Mucosa of stomach (tissue), 1 donor: ENCODE measurements at regions not wholly inside any gene's neighbourhood (a gene's known extent, or its start where the extent isn't known, plus 50 kb on each side); places are given as distances from the start of the nearest gene placed in this dataset.

ENCODE experiments used
- H3K27me3 ChIP-seq: one replicate; pipeline ENCODE4 v1.7.0; 2013; ENCODE audit warnings: mild to moderate bottlenecking, low read length; ENCODE audit not compliant: control insufficient read depth, insufficient read depth
- H3K36me3 ChIP-seq: one replicate; pipeline ENCODE4 v1.7.0; 2013; ENCODE audit warnings: low read length; ENCODE audit not compliant: control insufficient read depth, insufficient read depth
- H3K4me1 ChIP-seq: one replicate; pipeline ENCODE4 v1.7.0; 2013; ENCODE audit warnings: mild to moderate bottlenecking, low read length; ENCODE audit not compliant: control insufficient read depth, insufficient read depth
- H3K4me3 ChIP-seq: one replicate; pipeline ENCODE4 v1.7.0; 2013; ENCODE audit warnings: low read length
- H3K9ac ChIP-seq: one replicate; pipeline ENCODE4 v1.7.0; 2013; ENCODE audit warnings: mild to moderate bottlenecking, low read length, moderate library complexity
- H3K9me3 ChIP-seq: one replicate; pipeline ENCODE4 v1.7.0; 2013; ENCODE audit warnings: mild to moderate bottlenecking, low read length, moderate library complexity; ENCODE audit not compliant: control insufficient read depth
- donor health status: Pancreatic carcinoma.

GRCh38 chr5:88952996-88953643 lies 70.1 kb upstream of the MEF2C start:
- Histone ChIP-seq H3K9me3 (no peaks in the 10 kb centered on the region), H3K9ac (no peak overlapping the region), H3K4me3 (no peak overlapping the region), H3K27me3 (no peaks in the 10 kb centered on the region), H3K36me3 (no peaks in the 10 kb centered on the region), H3K4me1 (no peaks in the 10 kb centered on the region)

- Histone ChIP-seq H3K4me1 (no peaks in the 10 kb centered on the region), H3K4me3 (no peak overlapping the region), H3K27me3 (no peaks in the 10 kb centered on the region), H3K36me3 (no peaks in the 10 kb centered on the region), H3K9ac (no peak overlapping the region), H3K9me3 (no peaks in the 10 kb centered on the region)
These were observed 69.4 kb upstream of the MEF2C start for GRCh38 chr5:88952344-88952743.

GRCh38 chr5:88951457-88951856 lies 68.5 kb upstream of the MEF2C start:
- no peaks in the 10 kb centered on the region for H3K27me3 ChIP-seq
- H3K4me3 ChIP-seq = no peak overlapping the region
- no peaks in the 10 kb centered on the region for H3K36me3 ChIP-seq
- H3K9me3 ChIP-seq = no peaks in the 10 kb centered on the region
- no peak overlapping the region for H3K9ac ChIP-seq
- no peaks in the 10 kb centered on the region for H3K4me1 ChIP-seq

GRCh38 chr5:88948746-88949600 lies 66.0 kb upstream of the MEF2C start:
- Histone ChIP-seq H3K9me3 (no peaks in the 10 kb centered on the region), H3K4me3 (no peak overlapping the region), H3K36me3 (no peaks in the 10 kb centered on the region), H3K27me3 (no peaks in the 10 kb centered on the region), H3K9ac (no peak overlapping the region), H3K4me1 (no peaks in the 10 kb centered on the region)

GRCh38 chr5:88944751-88945531 lies 62.0 kb upstream of the MEF2C start:
- H3K4me3 ChIP-seq = no peak overlapping the region
- H3K36me3 ChIP-seq = no peaks in the 10 kb centered on the region
- no peaks in the 10 kb centered on the region for H3K9me3 ChIP-seq
- H3K9ac ChIP-seq = no peak overlapping the region
- no peaks in the 10 kb centered on the region for H3K4me1 ChIP-seq
- H3K27me3 ChIP-seq = no peaks in the 10 kb centered on the region

- Histone ChIP-seq H3K27me3 (no peaks in the 10 kb centered on the region), H3K9ac (no peak overlapping the region), H3K36me3 (no peaks in the 10 kb centered on the region), H3K4me1 (no peaks in the 10 kb centered on the region), H3K9me3 (no peaks in the 10 kb centered on the region), H3K4me3 (no peak overlapping the region)
These were observed 58.6 kb upstream of the MEF2C start for GRCh38 chr5:88941581-88941980.

GRCh38 chr5:88940713-88941112 lies 57.7 kb upstream of the MEF2C start:
- no peaks in the 10 kb centered on the region for H3K9me3 ChIP-seq

GRCh38 chr5:88939300-88939699 lies 56.3 kb upstream of the MEF2C start:
- Histone ChIP-seq H3K4me1 (no peaks in the 10 kb centered on the region), H3K9ac (no peak overlapping the region), H3K4me3 (no peak overlapping the region), H3K27me3 (no peaks in the 10 kb centered on the region), H3K36me3 (no peaks in the 10 kb centered on the region), H3K9me3 (no peaks in the 10 kb centered on the region)

More at GRCh38 chr5:88940713-88941112, 57.7 kb upstream of the MEF2C start:
- H3K4me3 ChIP-seq = no peak overlapping the region
- H3K9ac ChIP-seq = no peak overlapping the region
- H3K36me3 ChIP-seq = no peaks in the 10 kb centered on the region
- H3K27me3 ChIP-seq = no peaks in the 10 kb centered on the region
- no peaks in the 10 kb centered on the region for H3K4me1 ChIP-seq

GRCh38 chr5:88938488-88938887 lies 55.5 kb upstream of the MEF2C start:
- no peaks in the 10 kb centered on the region for H3K27me3 ChIP-seq
- H3K9ac ChIP-seq = no peak overlapping the region
- no peaks in the 10 kb centered on the region for H3K9me3 ChIP-seq
- no peak overlapping the region for H3K4me3 ChIP-seq
- no peaks in the 10 kb centered on the region for H3K36me3 ChIP-seq
- no peaks in the 10 kb centered on the region for H3K4me1 ChIP-seq

GRCh38 chr5:88937406-88937805 lies 54.4 kb upstream of the MEF2C start:
- no peaks in the 10 kb centered on the region for H3K27me3 ChIP-seq
- H3K9me3 ChIP-seq = no peaks in the 10 kb centered on the region
- H3K9ac ChIP-seq = no peak overlapping the region
- H3K4me3 ChIP-seq = no peak overlapping the region
- H3K4me1 ChIP-seq = no peaks in the 10 kb centered on the region
- no peaks in the 10 kb centered on the region for H3K36me3 ChIP-seq

GRCh38 chr5:88934439-88934838 lies 51.5 kb upstream of the MEF2C start:
- Histone ChIP-seq H3K4me1 (no peaks in the 10 kb centered on the region), H3K27me3 (no peaks in the 10 kb centered on the region), H3K4me3 (no peak overlapping the region), H3K9me3 (no peaks in the 10 kb centered on the region), H3K9ac (no peak overlapping the region), H3K36me3 (no peaks in the 10 kb centered on the region)
